Spinal cord (tissue), 9 donors: ENCODE measurements at regions not wholly inside any gene's neighbourhood (a gene's known extent, or its start where the extent isn't known, plus 50 kb on each side); places are given as distances from the start of the nearest gene placed in this dataset.

ENCODE experiments used
- DNase-seq, 6 donors: peaks; one replicate each; pipeline versions ENCODE4 v3.0.0 to v3.0.0-alpha.2; 2013 to 2015; ENCODE audit warnings: low spot score in 6 of 6, low read depth in 4 of 6
- H3K27ac ChIP-seq: one replicate; pipeline ENCODE4 v1.5.1; 2013; ENCODE audit warnings: low read depth, low read length, control low read depth
- H3K27me3 ChIP-seq: one replicate; pipeline ENCODE4 v1.6.1; 2013; ENCODE audit warnings: low read length; ENCODE audit not compliant: control insufficient read depth, insufficient read depth
- H3K36me3 ChIP-seq: one replicate; pipeline ENCODE4 v1.6.1; 2013; ENCODE audit warnings: low read length; ENCODE audit not compliant: control insufficient read depth, insufficient read depth
- H3K4me1 ChIP-seq: one replicate; pipeline ENCODE4 v1.6.1; 2013; ENCODE audit warnings: low read length; ENCODE audit not compliant: control insufficient read depth, insufficient read depth
- H3K4me3 ChIP-seq: one replicate; pipeline ENCODE4 v1.5.1; 2013; ENCODE audit warnings: low read depth, low read length, control low read depth
- H3K9me3 ChIP-seq: one replicate; pipeline ENCODE4 v1.6.1; 2013; ENCODE audit warnings: low read length; ENCODE audit not compliant: control insufficient read depth, insufficient read depth
- WGBS: methylation state at CpG from one replicate; pipeline ENCODE4 v1.1.5; 2013; ENCODE audit warnings: missing lambda C conversion rate; ENCODE audit not compliant: insufficient coverage; 5-methylcytosine and 5-hydroxymethylcytosine counted together
- donor health status: healthy.

DNA sequence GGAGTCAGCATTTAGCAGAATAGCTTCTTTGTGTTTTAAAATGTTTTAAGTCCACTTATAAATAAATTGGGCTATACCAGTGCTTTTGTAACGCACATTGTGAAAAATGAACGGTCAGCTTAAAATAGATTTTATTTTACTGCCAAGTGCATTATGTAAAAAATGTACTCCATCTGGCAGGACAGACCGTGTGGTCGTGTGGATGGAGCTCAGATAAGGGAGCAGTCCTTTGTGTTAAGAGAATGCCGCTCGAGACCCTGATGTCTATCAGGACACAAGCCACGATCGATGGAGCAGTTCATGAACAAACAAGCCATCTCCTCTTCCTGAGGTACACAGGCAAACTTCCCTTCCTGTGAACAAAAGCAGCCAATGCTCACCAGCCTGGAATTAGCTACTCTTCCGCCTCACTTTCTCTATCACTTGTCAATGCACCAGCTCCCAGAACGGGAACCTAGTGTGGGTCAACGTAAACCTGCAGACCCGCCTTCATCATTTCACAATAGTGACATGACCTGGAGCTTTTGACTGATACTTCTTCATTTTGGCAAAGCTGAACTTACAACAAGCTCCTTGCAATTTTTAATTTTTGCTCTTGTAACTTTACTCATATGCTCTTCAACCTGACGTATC is 243.5 kb downstream of the TGFB2 start:
- WGBS: 86% methylated on average over 13 of the region's 13 CpGs

DNA sequence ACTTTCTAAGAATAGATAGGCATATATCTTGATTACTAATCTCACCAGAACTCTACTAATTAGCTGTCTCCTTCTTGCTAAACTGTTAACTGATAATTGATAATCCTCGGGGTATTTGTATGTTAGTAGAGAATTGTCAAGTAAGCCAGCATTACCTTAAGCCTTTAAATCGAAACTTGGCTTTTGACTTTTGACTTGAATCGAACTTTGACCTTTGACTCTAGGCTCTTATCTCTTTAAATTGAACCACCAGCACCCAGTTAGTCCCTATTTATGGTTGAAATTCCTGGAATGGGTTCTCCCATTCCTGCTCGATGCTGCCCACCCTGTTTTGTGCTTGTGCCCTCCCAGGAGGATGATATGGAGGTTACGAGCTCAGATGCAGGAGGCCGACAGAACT is 244.4 kb downstream of the TGFB2 start:
- no peaks in the 10 kb centered on the region for H3K9me3 ChIP-seq
- H3K36me3 ChIP-seq: no peaks in the 10 kb centered on the region
- H3K4me1 ChIP-seq: peaks cover 8% of the 10 kb centered on the region
- WGBS: no CpG with 5 or more reads among the region's 6 CpGs
- no peaks in the 10 kb centered on the region for H3K27me3 ChIP-seq
- no peak overlapping the region for H3K4me3 ChIP-seq
- no peak for DNase-seq
- H3K27ac ChIP-seq: no peak overlapping the region

More for the DNA sequence above, 243.5 kb downstream of the TGFB2 start:
- Histone ChIP-seq H3K9me3 (no peaks in the 10 kb centered on the region), H3K27me3 (no peaks in the 10 kb centered on the region), H3K27ac (no peak overlapping the region), H3K4me3 (no peak overlapping the region), H3K36me3 (no peaks in the 10 kb centered on the region), H3K4me1 (peaks cover 8% of the 10 kb centered on the region)
- DNase-seq: peak in 1 of 6 donors; percentile 71

DNA sequence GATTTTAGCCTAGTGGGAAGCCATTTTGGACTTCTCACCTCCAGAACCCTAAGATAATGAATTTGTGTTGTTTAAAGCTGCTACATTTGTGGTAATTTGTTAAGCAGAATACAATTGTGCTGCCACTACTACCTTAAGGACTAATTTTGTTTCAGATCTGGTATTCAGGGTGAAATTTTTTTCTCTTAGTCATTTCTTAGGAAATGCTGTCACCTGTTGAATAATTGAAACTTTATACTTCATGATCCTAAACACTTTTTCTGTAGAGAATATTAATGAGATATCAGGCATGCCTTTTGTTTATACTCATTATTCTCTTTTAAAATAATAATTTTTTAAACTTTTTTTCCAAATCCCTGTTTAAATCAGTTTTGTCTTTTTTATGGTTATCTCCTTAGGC is 246.8 kb downstream of the TGFB2 start:
- H3K4me3 ChIP-seq: no peak overlapping the region
- no peak overlapping the region for H3K27ac ChIP-seq
- no peaks in the 10 kb centered on the region for H3K4me1 ChIP-seq
- H3K27me3 ChIP-seq: no peaks in the 10 kb centered on the region
- no peaks in the 10 kb centered on the region for H3K9me3 ChIP-seq
- no peaks in the 10 kb centered on the region for H3K36me3 ChIP-seq
- no peak for DNase-seq

DNA sequence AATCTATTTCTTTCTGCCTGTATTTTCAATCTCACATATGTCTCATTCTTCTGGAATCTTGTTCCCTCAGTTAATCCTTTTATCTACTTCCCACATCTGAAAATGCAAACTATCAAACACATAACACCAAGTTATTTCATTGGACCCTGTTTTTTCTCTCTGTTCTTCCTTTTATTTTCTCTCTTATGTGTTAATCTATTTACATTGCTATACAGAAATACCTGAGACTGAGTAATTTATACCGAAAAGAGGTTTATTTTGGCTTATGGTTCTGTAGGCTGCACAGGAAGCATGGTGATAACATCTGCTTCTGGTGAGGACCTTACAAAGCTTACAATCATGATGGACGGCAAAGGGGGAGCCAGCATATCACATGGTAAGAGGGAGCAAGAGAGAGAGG is 247.6 kb downstream of the TGFB2 start:
- Histone ChIP-seq H3K36me3 (no peaks in the 10 kb centered on the region), H3K9me3 (no peaks in the 10 kb centered on the region), H3K4me3 (no peak overlapping the region), H3K4me1 (no peaks in the 10 kb centered on the region), H3K27ac (no peak overlapping the region), H3K27me3 (no peaks in the 10 kb centered on the region)
- no peak for DNase-seq
- WGBS: 100% methylated on average over 1 of the region's 2 CpGs

DNA sequence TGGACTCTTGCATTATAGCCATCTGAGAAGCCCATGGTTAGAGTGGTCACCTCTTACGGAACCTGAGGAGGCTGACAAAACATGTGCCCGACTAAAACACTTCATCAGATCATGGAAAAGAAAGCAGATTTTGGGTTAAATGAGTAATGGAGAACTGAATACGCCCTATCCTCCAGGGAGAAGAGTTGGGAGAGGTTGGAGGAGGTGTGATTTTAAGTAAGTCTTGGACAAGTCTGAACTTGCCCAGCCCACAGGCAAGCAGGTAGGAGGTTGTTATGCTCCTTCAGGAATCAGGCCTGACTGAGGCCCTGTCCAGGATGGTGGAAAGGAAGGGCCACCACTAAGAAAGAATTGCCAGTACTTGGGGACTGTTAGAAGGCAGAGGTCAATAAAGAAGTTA is 255.8 kb downstream of the TGFB2 start:
- DNase-seq: no peak
- WGBS: 79% methylated on average over 2 of the region's 3 CpGs
- Histone ChIP-seq H3K4me3 (no peak overlapping the region), H3K27ac (no peak overlapping the region), H3K4me1 (no peaks in the 10 kb centered on the region), H3K36me3 (no peaks in the 10 kb centered on the region), H3K27me3 (no peaks in the 10 kb centered on the region), H3K9me3 (no peaks in the 10 kb centered on the region)

DNA sequence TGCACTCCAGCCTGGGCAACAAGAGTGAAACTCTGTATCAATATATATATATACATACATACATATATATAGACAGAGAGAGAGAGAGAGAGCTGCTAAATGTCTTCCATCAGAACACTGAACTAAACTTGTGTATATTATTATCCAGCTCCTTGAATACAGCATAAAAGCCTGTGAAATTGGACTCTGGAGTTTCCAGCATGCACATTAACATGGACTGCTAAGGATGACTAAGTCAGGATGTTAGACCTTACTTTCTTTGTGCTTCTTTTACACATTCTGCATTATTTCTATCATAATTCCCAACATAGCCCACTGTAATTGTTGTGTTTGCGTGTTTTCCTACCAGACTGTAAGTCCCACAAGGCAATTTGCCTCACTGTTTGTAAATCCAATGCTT is 259.1 kb downstream of the TGFB2 start:
- H3K36me3 ChIP-seq: no peaks in the 10 kb centered on the region

DNA sequence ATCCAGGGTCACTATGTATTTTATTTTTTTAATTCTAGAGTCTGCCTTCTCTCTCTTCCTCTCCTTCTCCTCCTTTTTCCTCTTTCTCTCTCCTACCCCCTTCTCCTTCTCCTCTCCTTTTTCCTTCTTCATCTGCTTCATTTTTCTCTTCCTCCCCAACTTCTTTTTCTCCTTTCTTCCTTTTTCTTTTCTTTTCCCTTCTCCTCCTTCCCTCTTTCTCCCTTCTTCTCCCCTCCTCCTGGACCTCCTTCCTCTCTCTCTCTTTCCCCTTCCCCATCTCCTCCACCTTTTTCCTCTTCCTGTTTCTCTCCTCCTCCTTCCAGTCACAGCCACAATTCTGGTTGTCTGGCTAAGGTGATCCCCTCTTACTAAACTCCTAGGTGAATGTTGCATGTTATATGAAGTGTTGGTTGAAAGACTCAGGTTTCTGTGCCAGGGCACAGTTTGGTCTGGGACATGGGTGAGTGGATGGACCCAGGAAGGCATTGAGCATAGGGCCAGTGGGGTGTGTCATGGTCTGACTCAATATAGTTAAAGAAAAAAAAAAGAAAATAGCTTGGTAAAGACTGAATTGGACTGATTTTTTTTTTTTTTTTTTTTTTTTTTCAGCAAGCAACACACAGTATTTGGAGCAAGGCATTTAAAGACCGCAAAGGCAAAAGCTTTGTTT is 266.9 kb downstream of the TGFB2 start:
- Histone ChIP-seq H3K36me3 (no peaks in the 10 kb centered on the region), H3K27me3 (no peaks in the 10 kb centered on the region), H3K4me1 (no peaks in the 10 kb centered on the region), H3K27ac (no peak overlapping the region), H3K4me3 (no peak overlapping the region), H3K9me3 (peaks cover 5% of the 10 kb centered on the region)
- no CpG with 5 or more reads among the region's 1 CpG for WGBS
- no peak for DNase-seq

More for the DNA sequence above, 259.1 kb downstream of the TGFB2 start:
- H3K27ac ChIP-seq: no peak overlapping the region
- H3K9me3 ChIP-seq: peaks cover 5% of the 10 kb centered on the region
- no peak overlapping the region for H3K4me3 ChIP-seq
- no peak for DNase-seq
- no peaks in the 10 kb centered on the region for H3K4me1 ChIP-seq
- no CpG with 5 or more reads among the region's 1 CpG for WGBS
- no peaks in the 10 kb centered on the region for H3K27me3 ChIP-seq

DNA sequence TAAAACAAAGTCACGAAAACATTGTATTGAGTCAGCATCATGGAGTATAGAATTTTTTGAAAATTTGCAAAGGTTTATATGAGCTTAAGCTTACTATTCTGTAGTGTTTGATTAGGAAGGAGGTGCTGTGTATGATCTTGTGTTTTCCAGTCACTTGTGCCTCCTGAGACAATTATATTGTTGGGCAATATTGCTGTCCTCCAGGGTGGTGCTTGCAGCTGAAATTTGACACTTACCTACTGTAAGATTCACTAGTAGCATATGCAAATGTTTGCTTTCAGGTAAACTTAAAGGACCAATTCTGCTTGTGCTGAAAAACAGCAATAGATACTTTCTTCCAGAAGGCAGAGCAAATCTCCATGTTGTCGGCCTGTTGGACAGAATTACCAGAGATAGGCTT is 268.0 kb downstream of the TGFB2 start:
- no peak for DNase-seq
- H3K27ac ChIP-seq: no peak overlapping the region
- H3K9me3 ChIP-seq: peaks cover 2% of the 10 kb centered on the region
- no peak overlapping the region for H3K4me3 ChIP-seq
- H3K27me3 ChIP-seq: no peaks in the 10 kb centered on the region
- H3K36me3 ChIP-seq: no peaks in the 10 kb centered on the region
- WGBS: 100% methylated on average over 1 of the region's 2 CpGs
- H3K4me1 ChIP-seq: no peaks in the 10 kb centered on the region

DNA sequence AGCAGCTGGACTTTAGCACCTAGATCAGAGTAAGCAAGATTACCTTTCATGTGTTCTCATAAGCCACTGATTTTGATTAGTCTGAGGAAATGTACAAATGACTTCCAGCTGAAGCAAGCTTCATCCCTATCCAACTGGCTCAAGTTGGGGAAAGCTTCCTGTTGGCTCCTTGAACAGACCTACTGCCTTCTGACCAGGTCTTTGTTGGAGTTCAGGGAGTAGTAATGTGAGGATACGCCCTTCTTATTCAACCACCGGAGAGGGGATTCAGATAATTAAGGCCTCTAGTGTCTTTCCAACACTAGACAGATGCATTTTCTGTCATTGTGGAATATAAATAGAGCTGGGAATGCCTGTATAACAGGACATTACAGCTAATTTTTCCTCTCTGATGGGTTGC is 268.9 kb downstream of the TGFB2 start:
- Histone ChIP-seq H3K9me3 (no peaks in the 10 kb centered on the region), H3K27ac (no peak overlapping the region), H3K4me1 (no peaks in the 10 kb centered on the region), H3K4me3 (no peak overlapping the region), H3K36me3 (no peaks in the 10 kb centered on the region), H3K27me3 (no peaks in the 10 kb centered on the region)
- 90% methylated on average over 2 of the region's 2 CpGs for WGBS
- no peak for DNase-seq

DNA sequence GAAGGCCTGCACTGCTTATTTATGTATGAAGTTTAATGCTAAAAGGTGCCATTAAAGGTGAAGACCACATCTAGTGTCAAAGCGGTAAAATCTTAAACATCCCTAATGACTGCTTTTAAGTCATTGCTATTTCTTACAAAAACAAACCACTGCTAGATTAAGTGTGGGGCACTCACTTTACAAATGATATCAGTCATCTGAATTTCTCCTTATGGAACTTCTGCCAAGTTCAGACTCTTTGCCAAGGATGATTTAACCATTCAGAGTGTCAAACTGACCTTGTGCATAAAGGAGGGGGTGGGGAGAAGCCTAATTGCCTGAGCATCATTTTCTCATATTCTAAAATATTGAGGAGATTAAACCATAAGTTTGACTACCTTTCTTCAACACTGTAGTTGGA is 271.5 kb downstream of the TGFB2 start:
- peak in 1 of 6 donors; percentile 7 for DNase-seq
- no peaks in the 10 kb centered on the region for H3K9me3 ChIP-seq
- H3K4me3 ChIP-seq: no peak overlapping the region
- H3K4me1 ChIP-seq: no peaks in the 10 kb centered on the region
- H3K27ac ChIP-seq: no peak overlapping the region
- H3K36me3 ChIP-seq: no peaks in the 10 kb centered on the region
- no CpG with 5 or more reads among the region's 1 CpG for WGBS
- H3K27me3 ChIP-seq: no peaks in the 10 kb centered on the region
